Mesendoderm (in vitro differentiated cells): ENCODE measurements at regions not wholly inside any gene's neighbourhood (a gene's known extent, or its start where the extent isn't known, plus 50 kb on each side); places are given as distances from the start of the nearest gene placed in this dataset.

Experiments
- DNase-seq: peaks from one replicate; pipeline ENCODE4 v3.0.0; 2013
- H2AK5ac ChIP-seq: 2 replicates; pipeline ENCODE4 v1.6.1; 2013; ENCODE audit warnings: low read length, inconsistent platforms
- H2BK120ac ChIP-seq: 2 replicates; pipeline ENCODE4 v1.6.1; 2013; ENCODE audit warnings: low read depth, mild to moderate bottlenecking, low read length, moderate library complexity, mixed read lengths
- H2BK15ac ChIP-seq: replicated peaks from 2 replicates; pipeline ENCODE4 v1.6.1; 2013; ENCODE audit warnings: low read depth, mild to moderate bottlenecking, moderate library complexity
- H2BK5ac ChIP-seq: 2 replicates; pipeline ENCODE4 v1.6.1; 2013; ENCODE audit warnings: low read length, inconsistent platforms
- H3K18ac ChIP-seq: 2 replicates; pipeline ENCODE4 v1.6.1; 2013; ENCODE audit warnings: mild to moderate bottlenecking, low read length, mixed read lengths
- H3K23ac ChIP-seq: one replicate; pipeline ENCODE4 v1.6.1; 2013; ENCODE audit warnings: low read length
- H3K27ac ChIP-seq: 2 replicates; pipeline ENCODE4 v1.5.1; 2013; ENCODE audit warnings: low read depth, mild to moderate bottlenecking, inconsistent platforms, low read length, moderate library complexity
- H3K27me3 ChIP-seq: 2 replicates; pipeline ENCODE4 v1.6.1; 2013; ENCODE audit warnings: low read length, control low read depth, mild to moderate bottlenecking, inconsistent platforms; ENCODE audit not compliant: insufficient read depth, poor library complexity
- H3K36me3 ChIP-seq: 2 replicates; pipeline ENCODE4 v1.6.1; 2013; ENCODE audit warnings: low read length, inconsistent platforms; ENCODE audit not compliant: control insufficient read depth, insufficient read depth
- H3K4ac ChIP-seq: one replicate; pipeline ENCODE4 v1.6.1; 2013; ENCODE audit warnings: low read depth, mild to moderate bottlenecking, low read length, moderate library complexity
- H3K4me1 ChIP-seq: 2 replicates; pipeline ENCODE4 v1.6.1; 2013; ENCODE audit warnings: low read depth, low read length, inconsistent platforms; ENCODE audit not compliant: control insufficient read depth
- H3K4me2 ChIP-seq: 2 replicates; pipeline ENCODE4 v1.6.1; 2013; ENCODE audit warnings: low read length
- H3K4me3 ChIP-seq: 2 replicates; pipeline ENCODE4 v1.5.1; 2013; ENCODE audit warnings: mild to moderate bottlenecking, low read length
- H3K56ac ChIP-seq: one replicate; pipeline ENCODE4 v1.6.1; 2013; ENCODE audit warnings: low read length
- H3K79me1 ChIP-seq: 2 replicates; pipeline ENCODE4 v1.6.1; 2013; ENCODE audit warnings: low read length, inconsistent platforms
- H3K79me2 ChIP-seq: 2 replicates; pipeline ENCODE4 v1.6.1; 2013; ENCODE audit warnings: mild to moderate bottlenecking, low read length; ENCODE audit not compliant: control insufficient read depth, insufficient read depth
- H3K9ac ChIP-seq: 2 replicates; pipeline ENCODE4 v1.6.1; 2013; ENCODE audit warnings: low read length, inconsistent platforms
- H4K5ac ChIP-seq: one replicate; pipeline ENCODE4 v1.6.1; 2013; ENCODE audit warnings: low read length
- H4K8ac ChIP-seq: one replicate; pipeline ENCODE4 v1.6.1; 2013; ENCODE audit warnings: low read depth, mild to moderate bottlenecking, control low read depth, low read length, moderate library complexity
- WGBS: extraction: QIAGEN DNeasy Blood & Tissue Kit; methylation state at CpG from one replicate; pipeline ENCODE4 v1.1.7; 2013; ENCODE audit warnings: low lambda C conversion rate, missing lambda C conversion rate; ENCODE audit not compliant: insufficient coverage; ENCODE audit errors: extremely low coverage; 5-methylcytosine and 5-hydroxymethylcytosine counted together

DNA sequence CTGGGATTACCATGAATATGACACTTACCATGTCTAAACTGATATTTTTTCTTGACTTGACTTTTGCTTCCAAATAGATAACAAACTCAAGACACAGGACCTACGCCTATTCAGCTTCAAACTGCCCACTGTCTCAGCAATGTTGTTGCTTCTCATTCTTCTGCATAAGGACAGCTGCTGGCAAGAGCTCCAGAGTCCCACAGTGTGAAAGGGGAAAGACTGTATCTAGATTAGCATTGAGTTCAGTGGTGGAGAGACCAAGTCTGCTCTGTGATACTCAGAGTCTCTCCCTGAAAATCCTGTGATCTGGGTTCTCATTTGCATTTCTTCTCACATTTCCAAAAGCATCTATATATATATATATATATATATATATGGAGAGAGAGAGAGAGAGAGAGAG is 247.9 kb upstream of the NT5C1B start:
- no peak overlapping the region for H2BK15ac ChIP-seq
- H3K23ac ChIP-seq: no peak overlapping the region
- H3K18ac ChIP-seq: no peak overlapping the region
- no peak overlapping the region for H2BK5ac ChIP-seq
- WGBS: no CpG with 5 or more reads among the region's 1 CpG
- no peaks in the 10 kb centered on the region for H3K36me3 ChIP-seq
- no peak overlapping the region for H3K4me3 ChIP-seq
- no peak overlapping the region for H3K4ac ChIP-seq
- H4K5ac ChIP-seq: no peak overlapping the region
- H3K4me2 ChIP-seq: no peak overlapping the region
- DNase-seq: peak; percentile 18
- H3K79me2 ChIP-seq: no peaks in the 10 kb centered on the region
- H3K9ac ChIP-seq: no peak overlapping the region
- H4K8ac ChIP-seq: no peak overlapping the region
- H3K79me1 ChIP-seq: no peaks in the 10 kb centered on the region
- H2AK5ac ChIP-seq: no peak overlapping the region
- no peak overlapping the region for H3K56ac ChIP-seq
- no peak overlapping the region for H2BK120ac ChIP-seq
- no peak overlapping the region for H3K27ac ChIP-seq
- no peaks in the 10 kb centered on the region for H3K4me1 ChIP-seq
- no peaks in the 10 kb centered on the region for H3K27me3 ChIP-seq

DNA sequence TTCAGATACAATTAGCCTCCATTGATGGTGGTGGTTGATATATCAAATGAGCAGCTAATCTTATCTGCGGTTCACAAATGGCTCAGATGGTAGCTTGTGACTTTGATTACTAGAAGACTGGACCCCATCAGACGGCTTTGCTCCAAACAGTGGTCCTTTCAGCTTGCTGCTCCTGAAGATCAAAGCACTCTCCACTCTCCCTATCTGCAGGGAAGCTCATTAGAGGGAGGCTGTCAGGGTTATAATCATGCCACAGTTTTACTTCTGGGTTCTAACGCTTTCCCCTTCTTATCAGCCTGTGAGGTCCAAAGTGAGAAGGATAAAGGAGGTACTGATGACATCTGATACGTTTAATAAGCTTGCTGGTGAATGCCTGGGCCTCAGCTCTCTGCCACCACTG is 247.1 kb upstream of the NT5C1B start:
- peaks cover 3% of the 10 kb centered on the region for H3K4me1 ChIP-seq
- no peak overlapping the region for H2BK5ac ChIP-seq
- H3K56ac ChIP-seq: no peak overlapping the region
- no peaks in the 10 kb centered on the region for H3K36me3 ChIP-seq
- H3K4me3 ChIP-seq: no peak overlapping the region
- H3K9ac ChIP-seq: no peak overlapping the region
- no peak overlapping the region for H3K18ac ChIP-seq
- no peaks in the 10 kb centered on the region for H3K79me2 ChIP-seq
- no peak overlapping the region for H2BK15ac ChIP-seq
- no peak overlapping the region for H3K23ac ChIP-seq
- no peak overlapping the region for H2BK120ac ChIP-seq
- no peak overlapping the region for H3K27ac ChIP-seq
- no peak overlapping the region for H4K8ac ChIP-seq
- no CpG with 5 or more reads among the region's 4 CpGs for WGBS
- DNase-seq: peak; percentile 95
- H3K27me3 ChIP-seq: no peaks in the 10 kb centered on the region
- H2AK5ac ChIP-seq: no peak overlapping the region
- no peak overlapping the region for H3K4me2 ChIP-seq
- no peak overlapping the region for H3K4ac ChIP-seq
- H3K79me1 ChIP-seq: no peaks in the 10 kb centered on the region
- H4K5ac ChIP-seq: no peak overlapping the region

DNA sequence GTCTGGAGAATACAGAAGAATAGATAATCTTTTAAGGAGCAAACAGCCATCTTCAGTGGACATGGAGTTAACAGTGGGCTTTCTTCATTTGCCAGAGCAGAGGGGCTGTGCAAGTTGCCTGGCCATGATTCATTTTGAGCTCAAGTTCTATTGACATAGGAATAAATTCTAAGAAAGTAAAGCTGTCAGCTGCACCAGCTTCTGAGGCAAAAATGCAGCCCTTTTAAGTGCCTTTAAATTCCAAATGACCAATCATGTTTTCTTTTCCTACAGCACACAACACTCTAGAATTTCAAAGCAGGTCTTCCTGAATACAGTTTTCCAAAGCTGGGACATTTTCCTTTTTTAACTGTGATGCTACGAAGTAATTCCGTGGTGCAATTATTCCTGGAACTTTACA is 246.4 kb upstream of the NT5C1B start:
- H4K8ac ChIP-seq: no peak overlapping the region
- WGBS: no CpG with 5 or more reads among the region's 2 CpGs
- no peaks in the 10 kb centered on the region for H3K79me1 ChIP-seq
- H3K27ac ChIP-seq: no peak overlapping the region
- peak overlapping the region; percentile 89 for H3K18ac ChIP-seq
- H3K4me3 ChIP-seq: no peak overlapping the region
- no peak overlapping the region for H2BK5ac ChIP-seq
- H3K23ac ChIP-seq: no peak overlapping the region
- H3K79me2 ChIP-seq: no peaks in the 10 kb centered on the region
- no peaks in the 10 kb centered on the region for H3K27me3 ChIP-seq
- no peak overlapping the region for H2BK120ac ChIP-seq
- H2BK15ac ChIP-seq: no peak overlapping the region
- peaks cover 6% of the 10 kb centered on the region for H3K4me1 ChIP-seq
- H3K56ac ChIP-seq: no peak overlapping the region
- H4K5ac ChIP-seq: no peak overlapping the region
- no peak overlapping the region for H3K9ac ChIP-seq
- H3K4ac ChIP-seq: no peak overlapping the region
- no peak overlapping the region for H3K4me2 ChIP-seq
- DNase-seq: no peak
- no peaks in the 10 kb centered on the region for H3K36me3 ChIP-seq
- H2AK5ac ChIP-seq: no peak overlapping the region

DNA sequence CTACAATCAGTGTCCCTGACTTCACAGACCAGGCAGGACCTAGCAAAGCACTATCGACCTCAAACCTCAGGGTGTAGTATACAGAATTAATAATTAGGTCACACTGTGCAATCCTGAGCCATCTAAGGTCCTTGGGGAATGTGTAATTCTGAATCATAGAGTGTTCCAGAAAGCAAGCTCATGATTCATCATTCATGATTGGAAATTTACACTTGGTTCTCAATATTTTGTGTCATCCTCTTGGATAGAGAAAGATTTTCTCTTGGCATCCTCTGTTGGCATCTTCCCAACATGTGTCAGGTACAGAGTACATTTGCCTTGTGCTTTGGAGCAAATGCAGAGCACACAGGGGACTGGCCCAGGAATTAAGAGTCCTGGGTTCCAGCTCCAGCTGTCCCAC is 245.0 kb upstream of the NT5C1B start:
- Histone ChIP-seq H2BK120ac (no peak overlapping the region), H3K4me3 (no peak overlapping the region), H3K79me2 (no peaks in the 10 kb centered on the region), H3K23ac (no peak overlapping the region), H4K8ac (no peak overlapping the region), H2BK5ac (no peak overlapping the region), H2AK5ac (no peak overlapping the region), H3K18ac (no peak overlapping the region), H3K27ac (no peak overlapping the region), H4K5ac (no peak overlapping the region), H3K4ac (no peak overlapping the region), H2BK15ac (no peak overlapping the region), H3K4me2 (no peak overlapping the region), H3K79me1 (no peaks in the 10 kb centered on the region), H3K4me1 (peaks cover 6% of the 10 kb centered on the region), H3K27me3 (no peaks in the 10 kb centered on the region), H3K36me3 (no peaks in the 10 kb centered on the region), H3K56ac (no peak overlapping the region), H3K9ac (no peak overlapping the region)
- no peak for DNase-seq
- no CpG with 5 or more reads among the region's 1 CpG for WGBS

DNA sequence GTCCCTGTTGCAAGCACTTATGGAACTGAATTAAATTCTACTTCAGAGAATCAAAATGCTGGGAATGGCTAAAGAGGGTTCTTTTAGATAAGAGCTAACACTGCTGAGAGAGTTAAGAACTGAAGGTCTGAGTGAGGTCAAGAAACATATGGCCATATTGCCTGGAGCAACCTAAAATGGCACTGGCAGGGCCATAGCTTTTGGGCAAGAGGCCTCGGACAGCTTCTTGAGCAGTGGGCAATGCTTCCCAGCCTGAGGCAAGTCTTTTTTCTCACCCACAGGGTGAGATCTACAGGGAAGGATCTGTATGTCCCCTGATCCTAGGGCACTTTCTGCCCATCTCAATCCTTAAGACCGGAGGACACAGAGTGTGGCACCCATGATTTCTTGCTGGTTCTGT is 244.6 kb upstream of the NT5C1B start:
- no peak overlapping the region for H2BK5ac ChIP-seq
- no peaks in the 10 kb centered on the region for H3K79me2 ChIP-seq
- no peak overlapping the region for H3K4me3 ChIP-seq
- H3K56ac ChIP-seq: no peak overlapping the region
- no peak overlapping the region for H3K4me2 ChIP-seq
- H2AK5ac ChIP-seq: no peak overlapping the region
- no CpG with 5 or more reads among the region's 2 CpGs for WGBS
- no peaks in the 10 kb centered on the region for H3K79me1 ChIP-seq
- H4K8ac ChIP-seq: no peak overlapping the region
- H3K27ac ChIP-seq: no peak overlapping the region
- peaks cover 6% of the 10 kb centered on the region for H3K4me1 ChIP-seq
- H3K36me3 ChIP-seq: no peaks in the 10 kb centered on the region
- no peak overlapping the region for H3K18ac ChIP-seq
- H3K9ac ChIP-seq: no peak overlapping the region
- H3K23ac ChIP-seq: no peak overlapping the region
- H3K4ac ChIP-seq: no peak overlapping the region
- DNase-seq: no peak
- no peaks in the 10 kb centered on the region for H3K27me3 ChIP-seq
- no peak overlapping the region for H4K5ac ChIP-seq
- no peak overlapping the region for H2BK15ac ChIP-seq
- H2BK120ac ChIP-seq: no peak overlapping the region

DNA sequence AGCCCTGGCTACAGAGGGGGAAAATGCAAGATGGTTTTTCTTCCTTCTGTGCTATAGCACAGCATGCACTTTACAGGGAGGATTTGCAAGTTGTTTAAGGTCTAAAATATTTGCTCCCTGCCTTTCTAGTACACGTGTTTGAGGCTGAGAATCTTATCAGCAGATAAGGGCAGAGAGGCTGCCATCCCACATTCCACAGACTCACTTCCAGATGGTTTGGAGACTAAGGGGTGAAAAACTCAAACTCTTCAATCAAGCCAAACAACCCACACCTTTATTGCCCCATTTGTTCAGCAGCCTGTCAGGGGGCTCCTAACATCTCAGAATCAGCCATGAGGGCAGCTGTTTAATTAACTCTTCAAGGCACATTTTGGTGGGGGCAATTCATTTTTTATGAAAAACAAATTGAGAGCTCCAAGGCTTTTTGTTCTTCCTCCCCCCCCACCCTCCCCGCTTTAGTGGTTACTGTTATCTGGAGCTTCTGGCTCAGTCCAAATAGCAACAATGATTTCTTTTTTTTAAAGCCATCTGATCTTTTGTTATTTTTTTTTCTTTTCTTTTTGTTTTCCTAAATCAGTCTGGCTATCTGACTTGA is 242.6 kb upstream of the NT5C1B start:
- Histone ChIP-seq H3K36me3 (no peaks in the 10 kb centered on the region), H3K27ac (no peak overlapping the region), H3K4ac (no peak overlapping the region), H2BK15ac (no peak overlapping the region), H3K9ac (no peak overlapping the region), H2BK120ac (no peak overlapping the region), H4K5ac (no peak overlapping the region), H3K56ac (no peak overlapping the region), H3K4me3 (no peak overlapping the region), H2AK5ac (no peak overlapping the region), H3K27me3 (no peaks in the 10 kb centered on the region), H3K23ac (no peak overlapping the region), H4K8ac (no peak overlapping the region), H3K18ac (no peak overlapping the region), H3K4me1 (peaks cover 6% of the 10 kb centered on the region), H3K79me1 (no peaks in the 10 kb centered on the region), H3K79me2 (no peaks in the 10 kb centered on the region), H2BK5ac (no peak overlapping the region), H3K4me2 (no peak overlapping the region)
- peak; percentile 89 for DNase-seq
- WGBS: no CpG with 5 or more reads among the region's 2 CpGs
